ENCODE measurements at regions not wholly inside any gene's neighbourhood (a gene's known extent, or its start where the extent isn't known, plus 50 kb on each side); places are given as distances from the start of the nearest gene placed in this dataset.
A peak's percentile ranks its signal among the peaks of the same experiment; 100 is the strongest.
"Not testable (repeated sequence)": the region's sequence is repeated elsewhere in the genome, so short reads cannot be mapped to it uniquely, and the experiment has no call there.

GRCh38 chr4:137955595-137955994, 286.6 kb downstream of the SLC7A11 start:
- H3K4me3 ChIP-seq (ENCODE audit: low read depth, low read length) = no peak overlapping the region
- no peak for DNase-seq (ENCODE audit: low read depth)
- TF ChIP-seq, protein P1, sequence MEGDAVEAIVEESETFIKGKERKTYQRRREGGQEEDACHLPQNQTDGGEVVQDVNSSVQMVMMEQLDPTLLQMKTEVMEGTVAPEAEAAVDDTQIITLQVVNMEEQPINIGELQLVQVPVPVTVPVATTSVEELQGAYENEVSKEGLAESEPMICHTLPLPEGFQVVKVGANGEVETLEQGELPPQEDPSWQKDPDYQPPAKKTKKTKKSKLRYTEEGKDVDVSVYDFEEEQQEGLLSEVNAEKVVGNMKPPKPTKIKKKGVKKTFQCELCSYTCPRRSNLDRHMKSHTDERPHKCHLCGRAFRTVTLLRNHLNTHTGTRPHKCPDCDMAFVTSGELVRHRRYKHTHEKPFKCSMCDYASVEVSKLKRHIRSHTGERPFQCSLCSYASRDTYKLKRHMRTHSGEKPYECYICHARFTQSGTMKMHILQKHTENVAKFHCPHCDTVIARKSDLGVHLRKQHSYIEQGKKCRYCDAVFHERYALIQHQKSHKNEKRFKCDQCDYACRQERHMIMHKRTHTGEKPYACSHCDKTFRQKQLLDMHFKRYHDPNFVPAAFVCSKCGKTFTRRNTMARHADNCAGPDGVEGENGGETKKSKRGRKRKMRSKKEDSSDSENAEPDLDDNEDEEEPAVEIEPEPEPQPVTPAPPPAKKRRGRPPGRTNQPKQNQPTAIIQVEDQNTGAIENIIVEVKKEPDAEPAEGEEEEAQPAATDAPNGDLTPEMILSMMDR (IDR thresholded peaks at IDR 0.05; ENCODE audit: insufficient read depth, low read depth, low read length) = no peak

DNA sequence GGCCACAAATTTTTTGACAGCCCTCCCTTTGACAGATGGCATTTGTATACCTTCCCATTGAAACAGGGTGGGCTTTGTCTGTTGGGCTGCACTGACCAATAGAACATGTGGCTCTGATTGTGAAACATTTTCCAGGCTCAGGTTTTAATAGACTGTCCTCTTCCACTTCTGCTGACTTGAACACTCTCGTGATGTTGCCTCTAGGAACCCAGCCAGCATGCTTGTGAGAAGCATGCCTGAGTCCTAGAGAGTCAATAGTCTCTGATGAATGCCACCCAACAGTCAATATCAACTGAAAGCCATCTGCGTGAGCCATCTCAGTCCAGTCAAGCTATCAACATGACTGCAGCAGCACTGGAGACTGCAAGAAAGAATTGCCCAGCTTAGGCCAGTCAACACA, 290.0 kb downstream of the SLC7A11 start:
- H3K4me3 ChIP-seq (ENCODE audit: low read depth, low read length) = no peak overlapping the region
- DNase-seq (ENCODE audit: low read depth) = peak; percentile 44
- TF ChIP-seq, protein P1 (IDR thresholded peaks at IDR 0.05; ENCODE audit: insufficient read depth, low read depth, low read length) = no peak

GRCh38 chr4:137950286-137950685, 291.9 kb downstream of the SLC7A11 start:
- no peak for DNase-seq (ENCODE audit: low read depth)
- H3K4me3 ChIP-seq (ENCODE audit: low read depth, low read length) = no peak overlapping the region
- TF ChIP-seq, protein P1 (IDR thresholded peaks at IDR 0.05; ENCODE audit: insufficient read depth, low read depth, low read length) = no peak

DNA sequence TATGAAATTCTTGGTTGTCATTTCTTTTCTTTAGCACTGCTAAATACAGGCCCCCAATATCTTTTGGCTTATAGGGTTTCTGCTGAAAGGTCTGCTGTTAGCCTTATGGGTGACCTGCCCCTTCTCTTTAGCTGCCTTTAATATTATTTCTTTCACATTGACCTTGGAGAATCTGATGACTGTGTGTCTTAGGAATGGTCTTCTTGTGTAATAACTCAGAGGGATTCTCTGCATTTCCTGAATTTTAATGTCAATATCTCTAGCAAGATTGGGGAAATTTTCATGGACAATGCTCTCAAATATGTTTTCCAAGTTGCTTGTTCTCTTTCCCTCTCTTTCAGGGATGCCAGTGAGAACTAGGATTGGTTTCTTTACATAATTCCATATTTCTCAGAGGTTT, 292.4 kb downstream of the SLC7A11 start:
- TF ChIP-seq, protein P1 (IDR thresholded peaks at IDR 0.05; ENCODE audit: insufficient read depth, low read depth, low read length) = no peak
- DNase-seq (ENCODE audit: low read depth) = peak; percentile 22

DNA sequence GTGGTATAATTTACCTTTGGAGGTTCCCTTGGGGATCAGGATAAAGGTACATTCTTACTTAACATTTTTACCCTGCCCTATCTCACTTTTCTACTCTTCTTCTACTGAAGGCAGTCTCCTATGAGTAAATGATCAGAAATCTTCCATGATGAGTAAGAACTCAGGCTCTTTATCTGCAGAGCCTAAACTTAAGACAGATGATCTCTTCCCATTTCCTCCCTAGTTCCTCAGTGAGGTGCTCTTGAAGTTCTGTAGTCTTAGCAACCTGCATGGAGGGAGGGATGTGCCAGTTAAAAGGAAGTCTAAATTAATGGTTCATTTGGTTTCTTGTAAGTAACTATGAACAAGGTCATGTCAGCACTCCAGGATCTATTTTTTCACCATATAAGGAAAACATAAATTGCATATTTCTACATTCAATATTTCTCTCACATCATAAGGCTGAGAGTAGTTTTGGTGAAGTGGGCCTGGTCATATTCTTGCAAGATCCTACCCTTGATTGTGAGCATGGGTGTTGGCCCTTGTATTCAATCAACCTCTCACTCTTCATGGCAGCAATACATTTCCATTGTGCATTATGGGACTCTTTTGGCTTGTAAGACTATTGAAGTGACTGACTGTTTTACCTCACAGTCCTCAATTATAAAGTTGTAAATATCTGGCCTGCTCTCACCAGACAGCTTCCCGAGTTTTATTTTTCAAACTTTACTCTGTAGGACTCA, 295.5 kb downstream of the SLC7A11 start:
- no peak overlapping the region for H3K4me3 ChIP-seq (ENCODE audit: low read depth, low read length)
- TF ChIP-seq, protein P1 (IDR thresholded peaks at IDR 0.05; ENCODE audit: insufficient read depth, low read depth, low read length) = no peak
- DNase-seq (ENCODE audit: low read depth) = no peak

More for the DNA sequence above, 292.4 kb downstream of the SLC7A11 start:
- H3K4me3 ChIP-seq (ENCODE audit: low read depth, low read length) = no peak overlapping the region

DNA sequence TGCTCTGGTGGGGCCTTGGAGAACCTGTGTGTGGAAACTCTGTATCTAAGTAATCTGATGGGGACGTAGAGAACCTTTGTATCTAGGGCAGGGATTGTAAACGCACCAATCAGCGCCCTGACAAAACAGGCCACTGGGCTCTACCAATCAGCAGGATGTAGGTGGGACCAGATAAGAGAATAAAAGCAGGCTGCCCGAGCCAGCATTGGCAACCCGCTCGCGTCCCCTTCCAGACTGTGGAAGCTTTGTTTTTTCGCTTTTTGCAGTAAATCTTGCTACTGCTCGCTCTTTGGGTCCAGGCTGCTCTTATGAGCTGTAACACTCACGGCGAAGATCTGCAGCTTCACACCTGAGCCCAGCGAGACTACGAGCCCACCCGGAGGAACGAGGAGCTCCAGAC, 299.3 kb downstream of the SLC7A11 start:
- not testable (repeated sequence) for H3K4me3 ChIP-seq (ENCODE audit: low read depth, low read length); DNase-seq (ENCODE audit: low read depth)

- DNase-seq (ENCODE audit: low read depth) = not testable (repeated sequence)
Measured at GRCh38 chr4:137942015-137942515, 300.1 kb downstream of the SLC7A11 start.

GRCh38 chr4:137934911-137935310, 307.2 kb downstream of the SLC7A11 start:
- DNase-seq (ENCODE audit: low read depth) = no peak
- no peak overlapping the region for H3K4me3 ChIP-seq (ENCODE audit: low read depth, low read length)
- TF ChIP-seq, protein P1 (IDR thresholded peaks at IDR 0.05; ENCODE audit: insufficient read depth, low read depth, low read length) = no peak

More at GRCh38 chr4:137942015-137942515, 300.1 kb downstream of the SLC7A11 start:
- H3K4me3 ChIP-seq (ENCODE audit: low read depth, low read length) = not testable (repeated sequence)

All from fibroblast of villous mesenchyme (primary cell).